ENCODE measurements at regions not wholly inside any gene's neighbourhood (a gene's known extent, or its start where the extent isn't known, plus 50 kb on each side); places are given as distances from the start of the nearest gene placed in this dataset.

DNA sequence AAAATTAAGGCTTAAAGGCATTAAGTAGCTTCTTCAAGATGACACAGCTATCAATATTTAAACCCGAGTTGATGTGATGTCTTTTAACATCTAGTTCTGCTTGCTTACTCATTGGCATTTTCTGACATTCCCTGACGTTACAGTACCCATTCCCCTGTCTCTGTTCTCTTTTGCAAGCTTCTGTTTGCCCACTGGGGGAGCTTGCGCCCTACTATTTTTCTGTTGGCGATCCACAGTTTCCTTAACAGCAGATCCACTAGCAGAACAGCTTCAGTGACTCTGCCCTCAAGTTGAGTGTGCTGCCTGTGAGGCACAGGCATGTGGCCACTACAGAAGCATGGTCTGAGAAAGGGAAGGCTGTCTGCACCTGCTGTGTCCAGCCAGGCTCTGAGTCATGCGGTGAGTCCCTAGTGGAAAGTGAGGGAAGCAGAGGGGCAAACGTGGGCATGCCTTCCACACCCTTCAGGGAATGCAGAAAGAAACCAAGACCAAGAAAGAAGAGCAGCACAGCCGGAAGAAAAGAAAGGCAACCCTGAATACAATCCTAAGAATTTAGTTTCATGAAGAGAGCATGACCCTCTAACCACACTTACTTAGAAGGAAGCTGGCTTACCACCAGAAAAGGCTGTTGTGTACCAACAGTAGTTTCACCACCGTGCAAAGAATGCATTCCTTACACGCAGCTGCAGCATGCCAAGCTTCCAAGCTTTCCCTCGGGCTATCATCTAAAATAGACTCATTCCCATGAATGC, 97.7 kb upstream of the VGLL2 start:
- H3K36me3 Mint-ChIP-seq = no peaks in the 10 kb centered on the region
- intact Hi-C loops (cut with micrococcal nuclease) = no loop called here
- Histone ChIP-seq H3K27me3 (ENCODE audit: insufficient read depth, low read length) (no peaks in the 10 kb centered on the region), H3K36me3 (ENCODE audit: insufficient read depth, low read length) (no peaks in the 10 kb centered on the region), H3K27ac (ENCODE audit: low read depth, low read length) (no peak overlapping the region), H3K4me1 (ENCODE audit: insufficient read depth, low read length) (no peaks in the 10 kb centered on the region), H3K9me3 (ENCODE audit: control insufficient read depth in 1 of 2, low read length in 2 of 2) (no peaks in the 10 kb centered on the region), H3K4me3 (ENCODE audit: low read length in 2 of 2) (no peak overlapping the region)
- DNase-seq = no peak
- no peak overlapping the region for H3K4me3 Mint-ChIP-seq
- no peaks in the 10 kb centered on the region for H3K27me3 Mint-ChIP-seq
- CTCF ChIA-PET (ENCODE audit: partially characterized antibody) = no interaction called here
- H3K4me1 Mint-ChIP-seq = peaks cover 0 to 4% (median 0%) of the 10 kb centered on the region in 4 donors
- H3K9me3 Mint-ChIP-seq = peaks cover 0 to 10% (median 2%) of the 10 kb centered on the region in 8 donors
- no peak overlapping the region for H3K27ac Mint-ChIP-seq
- POLR2A ChIA-PET (ENCODE audit: partially characterized antibody) = no interaction called here

DNA sequence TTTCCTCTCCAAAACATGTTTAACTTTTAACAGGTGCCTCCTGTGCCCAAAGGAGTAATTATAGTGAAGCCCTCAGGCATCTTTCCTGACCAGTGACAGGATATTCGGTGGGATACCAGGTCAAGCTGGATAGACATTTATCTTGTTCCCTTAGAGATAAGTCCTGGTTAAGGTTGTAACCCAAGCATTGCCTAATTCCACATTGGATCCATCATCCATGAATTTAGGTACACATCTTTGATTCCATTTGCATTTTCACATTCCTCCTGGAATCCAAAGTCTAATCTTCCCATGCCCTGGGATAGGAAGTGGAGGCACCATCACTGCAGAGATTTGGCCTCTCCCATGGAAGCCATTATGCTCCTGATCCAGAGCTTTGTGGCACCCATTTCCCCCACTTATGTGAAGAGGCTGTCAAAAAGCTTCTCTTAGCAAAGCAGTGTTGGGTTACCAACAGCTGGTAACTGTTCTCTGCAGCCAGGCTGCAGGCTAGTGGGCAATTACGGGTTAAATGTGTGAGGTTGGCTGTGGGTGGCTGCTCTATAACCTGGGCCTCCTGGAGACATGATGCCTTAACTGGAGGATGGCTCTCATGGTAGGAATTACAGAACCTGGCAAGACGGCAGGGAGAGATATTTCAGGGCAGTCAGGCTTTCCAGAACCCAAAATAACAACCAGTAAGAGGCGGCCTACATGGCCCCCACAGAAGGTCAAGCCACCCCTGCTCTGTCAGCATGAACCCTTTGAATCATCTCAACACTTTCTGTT, 96.9 kb upstream of the VGLL2 start:
- Mint-ChIP-seq H3K9me3 (peaks cover 0 to 11% (median 2%) of the 10 kb centered on the region in 8 donors), H3K4me3 (no peak overlapping the region), H3K4me1 (peaks cover 0 to 4% (median 0%) of the 10 kb centered on the region in 4 donors), H3K27me3 (no peaks in the 10 kb centered on the region), H3K36me3 (no peaks in the 10 kb centered on the region), H3K27ac (no peak overlapping the region)
- Histone ChIP-seq H3K36me3 (ENCODE audit: insufficient read depth, low read length) (no peaks in the 10 kb centered on the region), H3K9me3 (ENCODE audit: control insufficient read depth in 1 of 2, low read length in 2 of 2) (no peaks in the 10 kb centered on the region), H3K4me1 (ENCODE audit: insufficient read depth, low read length) (no peaks in the 10 kb centered on the region), H3K27me3 (ENCODE audit: insufficient read depth, low read length) (no peaks in the 10 kb centered on the region), H3K4me3 (ENCODE audit: low read length in 2 of 2) (no peak overlapping the region), H3K27ac (ENCODE audit: low read depth, low read length) (no peak overlapping the region)
- no peak for DNase-seq
- intact Hi-C loops (cut with micrococcal nuclease) = no loop called here
- CTCF ChIA-PET (ENCODE audit: partially characterized antibody) = no interaction called here
- POLR2A ChIA-PET (ENCODE audit: partially characterized antibody) = no interaction called here

DNA sequence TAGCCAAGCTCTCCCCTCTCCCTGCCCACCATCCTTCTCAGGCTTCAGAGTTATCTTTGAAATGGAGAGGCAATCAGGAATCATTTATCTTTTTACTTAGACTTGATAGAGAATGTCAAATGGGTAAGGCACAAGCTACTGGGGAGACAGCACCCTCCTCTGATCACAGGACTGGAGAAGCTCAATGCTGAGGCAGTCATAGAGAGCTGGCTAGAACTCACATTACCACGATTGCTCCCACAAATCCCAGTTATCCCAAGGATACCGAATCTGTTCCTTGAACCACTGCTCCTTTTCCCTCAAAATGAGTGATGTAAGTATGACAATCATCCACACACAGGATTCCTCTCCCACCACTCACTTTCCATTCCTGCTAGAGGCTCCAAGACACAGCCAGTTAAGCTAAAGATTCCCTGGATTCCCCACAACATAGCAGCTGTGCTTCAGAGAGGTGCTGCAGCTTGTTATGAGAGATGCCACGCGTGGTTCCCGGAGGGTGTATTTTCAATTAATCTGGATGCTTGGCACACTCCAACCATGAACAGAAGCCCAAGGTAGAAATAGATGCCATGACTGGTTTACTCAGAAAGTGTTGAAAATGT, 96.2 kb upstream of the VGLL2 start:
- Mint-ChIP-seq H3K36me3 (no peaks in the 10 kb centered on the region), H3K27me3 (no peaks in the 10 kb centered on the region), H3K4me1 (peaks cover 0 to 4% (median 0%) of the 10 kb centered on the region in 4 donors), H3K4me3 (no peak overlapping the region), H3K27ac (no peak overlapping the region), H3K9me3 (peaks cover 0 to 11% (median 2%) of the 10 kb centered on the region in 8 donors)
- Histone ChIP-seq H3K4me3 (ENCODE audit: low read length in 2 of 2) (no peak overlapping the region), H3K27ac (ENCODE audit: low read depth, low read length) (no peak overlapping the region), H3K9me3 (ENCODE audit: control insufficient read depth in 1 of 2, low read length in 2 of 2) (no peaks in the 10 kb centered on the region), H3K4me1 (ENCODE audit: insufficient read depth, low read length) (no peaks in the 10 kb centered on the region), H3K36me3 (ENCODE audit: insufficient read depth, low read length) (no peaks in the 10 kb centered on the region), H3K27me3 (ENCODE audit: insufficient read depth, low read length) (no peaks in the 10 kb centered on the region)
- DNase-seq = no peak
- ChIA-PET POLR2A (ENCODE audit: partially characterized antibody) (no interaction called here), CTCF (ENCODE audit: partially characterized antibody) (no interaction called here)
- intact Hi-C loops (cut with micrococcal nuclease) = no loop called here

DNA sequence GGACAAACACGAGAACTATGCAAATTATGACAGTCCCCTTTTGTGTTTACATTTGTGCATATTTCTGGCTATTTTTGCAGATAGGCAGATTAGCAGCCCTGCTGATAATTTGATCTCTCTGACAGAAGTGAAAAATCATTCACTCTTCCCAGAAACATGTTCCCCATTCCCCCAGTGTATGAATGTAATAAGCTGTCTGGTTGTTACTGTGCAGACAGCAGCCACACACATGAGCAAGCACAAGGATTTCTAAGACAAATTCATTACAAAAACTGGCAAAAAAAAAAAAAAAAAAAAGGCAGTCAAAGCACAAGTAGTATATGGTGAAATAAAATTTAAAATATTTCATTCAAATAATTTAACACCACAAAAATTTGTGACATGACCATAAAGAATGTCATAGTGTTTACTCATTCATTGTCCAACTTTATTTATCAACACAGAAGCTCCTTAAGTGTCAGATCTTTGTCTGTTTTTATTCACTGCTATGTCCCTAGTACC, 95.5 kb upstream of the VGLL2 start:
- no peak for DNase-seq
- Mint-ChIP-seq H3K27ac (no peak overlapping the region), H3K4me3 (no peak overlapping the region), H3K9me3 (peaks cover 0 to 11% (median 2%) of the 10 kb centered on the region in 8 donors), H3K27me3 (no peaks in the 10 kb centered on the region), H3K36me3 (no peaks in the 10 kb centered on the region), H3K4me1 (peaks cover 0 to 4% (median 0%) of the 10 kb centered on the region in 4 donors)
- no peak overlapping the region for H3K4me3 ChIP-seq (ENCODE audit: low read length in 2 of 2)
- ChIA-PET POLR2A (ENCODE audit: partially characterized antibody) (no interaction called here), CTCF (ENCODE audit: partially characterized antibody) (no interaction called here)
- H3K27me3 ChIP-seq (ENCODE audit: insufficient read depth, low read length) = no peaks in the 10 kb centered on the region
- intact Hi-C loops (cut with micrococcal nuclease) = no loop called here
- H3K9me3 ChIP-seq (ENCODE audit: control insufficient read depth in 1 of 2, low read length in 2 of 2) = no peaks in the 10 kb centered on the region
- no peak overlapping the region for H3K27ac ChIP-seq (ENCODE audit: low read depth, low read length)
- no peaks in the 10 kb centered on the region for H3K36me3 ChIP-seq (ENCODE audit: insufficient read depth, low read length)
- no peaks in the 10 kb centered on the region for H3K4me1 ChIP-seq (ENCODE audit: insufficient read depth, low read length)

DNA sequence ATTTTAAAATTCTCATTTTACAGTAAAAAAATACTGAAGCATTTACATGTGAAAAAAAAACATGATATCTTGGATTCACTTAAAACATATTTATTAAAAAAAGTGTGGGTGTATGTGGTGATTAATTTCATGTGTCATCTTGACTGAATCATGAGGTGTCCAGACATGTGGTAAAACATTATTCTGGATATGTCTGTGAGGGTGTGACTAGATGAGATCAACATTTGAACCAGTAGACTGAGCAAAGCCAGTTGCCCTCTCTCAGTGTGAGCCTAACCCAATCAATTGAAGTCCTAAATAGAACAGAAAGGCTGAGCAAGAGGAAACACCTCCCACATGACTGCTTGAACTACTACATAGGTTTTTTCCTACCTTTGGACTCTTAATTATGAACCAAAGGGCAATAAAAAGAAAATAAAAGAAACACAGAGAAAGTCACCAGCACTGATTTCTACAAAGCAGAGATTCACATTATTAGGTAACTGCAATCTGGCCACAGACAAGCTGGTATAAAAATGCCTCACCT, 90.5 kb upstream of the VGLL2 start:
- H3K4me3 ChIP-seq (ENCODE audit: low read length in 2 of 2) = no peak overlapping the region
- H3K4me1 ChIP-seq (ENCODE audit: insufficient read depth, low read length) = no peaks in the 10 kb centered on the region
- no peaks in the 10 kb centered on the region for H3K36me3 ChIP-seq (ENCODE audit: insufficient read depth, low read length)
- intact Hi-C loops (cut with micrococcal nuclease) = no loop called here
- no peak overlapping the region for H3K4me3 Mint-ChIP-seq
- H3K27ac Mint-ChIP-seq = no peak overlapping the region
- ChIA-PET CTCF (ENCODE audit: partially characterized antibody) (no interaction called here), POLR2A (ENCODE audit: partially characterized antibody) (no interaction called here)
- H3K27me3 ChIP-seq (ENCODE audit: insufficient read depth, low read length) = no peaks in the 10 kb centered on the region
- no peaks in the 10 kb centered on the region for H3K9me3 ChIP-seq (ENCODE audit: control insufficient read depth in 1 of 2, low read length in 2 of 2)
- no peak overlapping the region for H3K27ac ChIP-seq (ENCODE audit: low read depth, low read length)
- no peaks in the 10 kb centered on the region for H3K27me3 Mint-ChIP-seq
- peaks cover 0 to 17% (median 8%) of the 10 kb centered on the region in 8 donors for H3K9me3 Mint-ChIP-seq
- H3K36me3 Mint-ChIP-seq = no peaks in the 10 kb centered on the region
- DNase-seq = no peak
- H3K4me1 Mint-ChIP-seq = no peaks in the 10 kb centered on the region

DNA sequence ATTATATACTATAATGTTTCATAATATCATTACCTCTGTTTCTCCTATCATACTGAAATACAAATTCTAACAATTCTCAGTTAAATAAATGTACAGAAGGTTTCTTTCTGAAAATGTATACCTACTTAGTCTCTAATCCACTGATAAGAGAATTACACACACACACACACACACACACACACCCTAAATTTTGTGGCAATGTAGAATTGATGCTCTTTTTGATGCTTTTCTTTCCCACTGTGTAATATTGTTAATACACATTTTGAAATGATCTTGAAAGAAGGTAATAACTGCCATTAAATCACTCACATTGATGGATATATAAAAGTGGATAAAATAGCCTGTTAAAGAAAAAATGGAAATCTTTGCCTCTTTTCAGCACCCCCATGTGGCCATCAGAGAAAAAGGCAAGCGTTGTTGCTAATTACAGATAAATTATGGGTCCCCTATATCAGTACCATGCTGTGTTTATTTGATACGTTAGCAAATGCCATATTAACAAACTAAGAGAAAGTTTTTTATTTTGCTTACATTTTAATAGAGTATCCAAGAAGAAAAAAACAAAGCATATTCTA, 76.6 kb upstream of the VGLL2 start:
- H3K4me1 Mint-ChIP-seq = no peaks in the 10 kb centered on the region
- ChIA-PET CTCF (ENCODE audit: partially characterized antibody) (no interaction called here), POLR2A (ENCODE audit: partially characterized antibody) (no interaction called here)
- no peak for DNase-seq
- Histone ChIP-seq H3K36me3 (ENCODE audit: insufficient read depth, low read length) (no peaks in the 10 kb centered on the region), H3K4me1 (ENCODE audit: insufficient read depth, low read length) (no peaks in the 10 kb centered on the region), H3K27ac (ENCODE audit: low read depth, low read length) (no peak overlapping the region), H3K27me3 (ENCODE audit: insufficient read depth, low read length) (no peaks in the 10 kb centered on the region), H3K4me3 (ENCODE audit: low read length in 2 of 2) (no peak overlapping the region), H3K9me3 (ENCODE audit: control insufficient read depth in 1 of 2, low read length in 2 of 2) (no peaks in the 10 kb centered on the region)
- no peak overlapping the region for H3K27ac Mint-ChIP-seq
- no peaks in the 10 kb centered on the region for H3K36me3 Mint-ChIP-seq
- H3K9me3 Mint-ChIP-seq = peaks cover 0 to 6% (median 0%) of the 10 kb centered on the region in 8 donors
- no peak overlapping the region for H3K4me3 Mint-ChIP-seq
- intact Hi-C loops (cut with micrococcal nuclease) = no loop called here
- H3K27me3 Mint-ChIP-seq = no peaks in the 10 kb centered on the region

DNA sequence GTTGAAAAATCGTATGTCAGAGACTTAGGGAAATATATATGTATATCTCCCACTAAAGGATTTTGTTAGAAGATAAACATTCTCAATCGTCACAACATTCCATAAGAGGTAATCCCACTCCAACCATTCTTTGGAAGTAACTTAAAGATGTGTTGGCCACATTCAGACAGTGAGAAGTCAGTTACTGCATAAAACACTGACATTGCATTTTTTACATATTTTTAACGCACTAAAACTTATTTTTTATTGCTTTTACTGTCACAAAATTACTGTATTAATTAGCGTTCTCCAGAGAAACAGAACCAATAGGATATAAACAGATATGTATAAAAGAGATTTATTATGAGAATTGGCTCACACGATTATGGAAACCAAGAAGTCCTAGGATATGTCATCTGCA, 74.3 kb upstream of the VGLL2 start:
- no peak overlapping the region for H3K4me3 ChIP-seq (ENCODE audit: low read length in 2 of 2)
- Mint-ChIP-seq H3K27me3 (no peaks in the 10 kb centered on the region), H3K36me3 (no peaks in the 10 kb centered on the region), H3K4me1 (no peaks in the 10 kb centered on the region), H3K4me3 (no peak overlapping the region), H3K9me3 (peaks cover 0 to 5% (median 0%) of the 10 kb centered on the region in 8 donors), H3K27ac (no peak overlapping the region)
- POLR2A ChIA-PET (ENCODE audit: partially characterized antibody) = no interaction called here
- H3K27ac ChIP-seq (ENCODE audit: low read depth, low read length) = no peak overlapping the region
- no peaks in the 10 kb centered on the region for H3K36me3 ChIP-seq (ENCODE audit: insufficient read depth, low read length)
- H3K27me3 ChIP-seq (ENCODE audit: insufficient read depth, low read length) = no peaks in the 10 kb centered on the region
- H3K9me3 ChIP-seq (ENCODE audit: control insufficient read depth in 1 of 2, low read length in 2 of 2) = no peaks in the 10 kb centered on the region
- CTCF ChIA-PET (ENCODE audit: partially characterized antibody) = no interaction called here
- no peaks in the 10 kb centered on the region for H3K4me1 ChIP-seq (ENCODE audit: insufficient read depth, low read length)
- DNase-seq = no peak
- intact Hi-C loops (cut with micrococcal nuclease) = no loop called here

Measured in CD4-positive, alpha-beta memory T cell (primary cell).